Lower leg skin (tissue), 4 donors: ENCODE measurements at regions not wholly inside any gene's neighbourhood (a gene's known extent, or its start where the extent isn't known, plus 50 kb on each side); places are given as distances from the start of the nearest gene placed in this dataset.

ENCODE experiments used
- DNase-seq, 2 donors: peaks; one replicate each; pipeline ENCODE4 v3.0.0-alpha.2; 2019; ENCODE audit warnings: low spot score in 2 of 2
- H3K4me3 ChIP-seq: fragments of 200-600 bp; sonication (generic); 2 replicates; pipeline ENCODE4 v1.5.1; 2017; ENCODE audit warnings: mild to moderate bottlenecking, low read depth; ENCODE audit not compliant: poor library complexity, severe bottlenecking
- CTCF ChIP-seq, 3 donors: fragments of 450-650 bp; IDR thresholded peaks; one replicate each; pipeline ENCODE4 v1.5.1; 2016; ENCODE audit warnings: antibody characterized with exemption in 3 of 3, mild to moderate bottlenecking in 3 of 3, moderate library complexity in 2 of 3
- POLR2A ChIP-seq, 2 donors: fragments of 450-650 bp; IDR thresholded peaks; one replicate each; pipeline ENCODE4 v1.6.1; 2016 to 2017; ENCODE audit warnings: antibody characterized with exemption in 2 of 2, mild to moderate bottlenecking in 1 of 2, moderate library complexity in 1 of 2
- WGBS, 2 donors: methylation state at CpG; one replicate each; pipeline ENCODE4 v1.1.5; 2018; 5-methylcytosine and 5-hydroxymethylcytosine counted together
- intact Hi-C: fragments of 100-400 bp; cut with DNase I; formaldehyde crosslinking; loops from one replicate; pipeline ENCODE4 v1.15.0; 2023; ENCODE audit warnings: low total_unique reads

- H3K4me3 ChIP-seq, result no peak overlapping the region
- TF ChIP-seq CTCF (IDR thresholded peaks at IDR 0.05), result no peak
- TF ChIP-seq POLR2A (IDR thresholded peaks at IDR 0.05), result no peak
- DNase-seq, result no peak
- 69 to 92% methylated on average over 4 of the region's 4 CpGs for WGBS, 2 donors
- intact Hi-C loops, result no loop called here
Observed at GRCh38 chrX:125170459-125170858, 149.2 kb upstream of the TEX13C start.

- TF ChIP-seq POLR2A (IDR thresholded peaks at IDR 0.05) (no peak), CTCF (IDR thresholded peaks at IDR 0.05) (no peak)
- WGBS, 2 donors, result 72 to 89% methylated on average over 5 of the region's 5 CpGs
- no peak for DNase-seq
- intact Hi-C loops, result no loop called here
- no peak overlapping the region for H3K4me3 ChIP-seq
Observed at GRCh38 chrX:125172531-125172930, 147.1 kb upstream of the TEX13C start.

- TF ChIP-seq CTCF (IDR thresholded peaks at IDR 0.05) (no peak), POLR2A (IDR thresholded peaks at IDR 0.05) (no peak)
- WGBS, 2 donors, result 0 to 64% methylated on average over 1 of the region's 1 CpG
- no peak for DNase-seq
- intact Hi-C loops, result no loop called here
- H3K4me3 ChIP-seq, result no peak overlapping the region
Observed at GRCh38 chrX:125175991-125176584, 143.6 kb upstream of the TEX13C start.

- 81 to 92% methylated on average over 4 of the region's 4 CpGs for WGBS, 2 donors
- no peak for DNase-seq
- intact Hi-C loops, result no loop called here
- TF ChIP-seq CTCF (IDR thresholded peaks at IDR 0.05), result no peak
- no peak for TF ChIP-seq POLR2A (IDR thresholded peaks at IDR 0.05)
- no peak overlapping the region for H3K4me3 ChIP-seq
Observed at GRCh38 chrX:125193921-125194320, 125.8 kb upstream of the TEX13C start.

- H3K4me3 ChIP-seq, result no peak overlapping the region
- intact Hi-C loops, result no loop called here
- TF ChIP-seq CTCF (IDR thresholded peaks at IDR 0.05), result no peak
- TF ChIP-seq POLR2A (IDR thresholded peaks at IDR 0.05), result no peak
- 42 to 100% methylated on average over 1 of the region's 1 CpG for WGBS, 2 donors
- no peak for DNase-seq
Observed at GRCh38 chrX:125198546-125198945, 121.1 kb upstream of the TEX13C start.

GRCh38 chrX:125202591-125203248, 117.0 kb upstream of the TEX13C start:
- WGBS, 2 donors, result 0 to 34% methylated on average over 26 to 33 of the region's 33 CpGs
- intact Hi-C loops, result no loop called here
- H3K4me3 ChIP-seq, result no peak overlapping the region
- TF ChIP-seq POLR2A (IDR thresholded peaks at IDR 0.05) (no peak), CTCF (IDR thresholded peaks at IDR 0.05) (no peak)
- no peak for DNase-seq
